ENCODE measurements at regions not wholly inside any gene's neighbourhood (a gene's known extent, or its start where the extent isn't known, plus 50 kb on each side); places are given as distances from the start of the nearest gene placed in this dataset.
"Not testable (repeated sequence)": the region's sequence is repeated elsewhere in the genome, so short reads cannot be mapped to it uniquely, and the experiment has no call there.

- not testable (repeated sequence) for DNase-seq (ENCODE audit: low read depth in 2 of 3, low spot score in 1 of 3)
Measured at GRCh38 chr6:30807566-30807965, 63.2 kb upstream of the IER3 start.

GRCh38 chr6:30806581-30807183, 62.3 kb upstream of the IER3 start:
- no peak for DNase-seq (ENCODE audit: low read depth in 2 of 3, low spot score in 1 of 3)

- no peak for DNase-seq (ENCODE audit: low read depth in 2 of 3, low spot score in 1 of 3)
Measured at GRCh38 chr6:30804333-30804732, 60.0 kb upstream of the IER3 start.

- no peak for DNase-seq (ENCODE audit: low read depth in 2 of 3, low spot score in 1 of 3)
Measured at GRCh38 chr6:30802731-30803130, 58.4 kb upstream of the IER3 start.

- no peak for DNase-seq (ENCODE audit: low read depth in 2 of 3, low spot score in 1 of 3)
Measured at GRCh38 chr6:30801950-30802349, 57.6 kb upstream of the IER3 start.

- no peak for DNase-seq (ENCODE audit: low read depth in 2 of 3, low spot score in 1 of 3)
Measured at GRCh38 chr6:30800871-30801270, 56.5 kb upstream of the IER3 start.

GRCh38 chr6:30799210-30799609, 54.9 kb upstream of the IER3 start:
- DNase-seq (ENCODE audit: low read depth in 2 of 3, low spot score in 1 of 3), result no peak

GRCh38 chr6:30798494-30798893, 54.1 kb upstream of the IER3 start:
- DNase-seq (ENCODE audit: low read depth in 2 of 3, low spot score in 1 of 3), result no peak

GRCh38 chr6:30795549-30796293, 51.4 kb upstream of the IER3 start:
- no peak for DNase-seq (ENCODE audit: low read depth in 2 of 3, low spot score in 1 of 3)
